ENCODE measurements at regions not wholly inside any gene's neighbourhood (a gene's known extent, or its start where the extent isn't known, plus 50 kb on each side); places are given as distances from the start of the nearest gene placed in this dataset.

GRCh38 chr14:100402631-100403030 is 79.5 kb downstream of the SLC25A47 start:
- Mint-ChIP-seq H3K4me1 (peaks cover 28% of the 10 kb centered on the region), H3K9me3 (no peaks in the 10 kb centered on the region), H3K36me3 (ENCODE audit: low read depth) (no peaks in the 10 kb centered on the region)

GRCh38 chr14:100403105-100403504 is 80.0 kb downstream of the SLC25A47 start:
- Mint-ChIP-seq H3K27me3 (no peaks in the 10 kb centered on the region), H3K4me3 (no peak overlapping the region), H3K36me3 (ENCODE audit: low read depth) (no peaks in the 10 kb centered on the region), H3K27ac (no peak overlapping the region), H3K9me3 (no peaks in the 10 kb centered on the region), H3K4me1 (peaks cover 32% of the 10 kb centered on the region)
- ChIA-PET CTCF (interaction anchor here (0.8 to 1.2 kb wide), 2 partner anchors 16 to 243 kb away, joined by 3 read pairs; no protein-coding TSS in a partner anchor), POLR2A (no interaction called here)
- DNase-seq = no peak

More at GRCh38 chr14:100402631-100403030, 79.5 kb downstream of the SLC25A47 start:
- Mint-ChIP-seq H3K27me3 (no peaks in the 10 kb centered on the region), H3K4me3 (no peak overlapping the region), H3K27ac (no peak overlapping the region)
- POLR2A ChIA-PET = no interaction called here
- no peak for DNase-seq
- CTCF ChIA-PET = interaction anchor here (0.8 to 1.2 kb wide), 3 partner anchors 15 to 243 kb away, joined by 3 read pairs; no protein-coding TSS in a partner anchor

- ChIA-PET CTCF (no interaction called here), POLR2A (no interaction called here)
- H3K4me3 Mint-ChIP-seq = no peak overlapping the region
- no peak overlapping the region for H3K27ac Mint-ChIP-seq
- no peaks in the 10 kb centered on the region for H3K27me3 Mint-ChIP-seq
- H3K4me1 Mint-ChIP-seq = peaks cover 33% of the 10 kb centered on the region
- DNase-seq = no peak
- no peaks in the 10 kb centered on the region for H3K9me3 Mint-ChIP-seq
- no peaks in the 10 kb centered on the region for H3K36me3 Mint-ChIP-seq (ENCODE audit: low read depth)
These were observed 80.7 kb downstream of the SLC25A47 start for GRCh38 chr14:100403802-100404365.

GRCh38 chr14:100404419-100404818 is 81.3 kb downstream of the SLC25A47 start:
- no peaks in the 10 kb centered on the region for H3K36me3 Mint-ChIP-seq (ENCODE audit: low read depth)
- H3K27me3 Mint-ChIP-seq = no peaks in the 10 kb centered on the region
- DNase-seq = no peak
- H3K4me3 Mint-ChIP-seq = no peak overlapping the region
- H3K9me3 Mint-ChIP-seq = no peaks in the 10 kb centered on the region
- no peak overlapping the region for H3K27ac Mint-ChIP-seq
- peaks cover 33% of the 10 kb centered on the region for H3K4me1 Mint-ChIP-seq
- POLR2A ChIA-PET = no interaction called here
- CTCF ChIA-PET = no interaction called here

GRCh38 chr14:100405760-100406455 is 82.8 kb downstream of the SLC25A47 start:
- ChIA-PET POLR2A (interaction anchor here (0.6 kb wide), 1 partner anchor 127 kb away, joined by 3 read pairs; no protein-coding TSS in a partner anchor), CTCF (interaction anchor here (1.2 to 1.5 kb wide), 2 partner anchors 19 to 21 kb away, joined by 3 to 6 read pairs; no protein-coding TSS in a partner anchor)

GRCh38 chr14:100406505-100407131 is 83.5 kb downstream of the SLC25A47 start:
- no peaks in the 10 kb centered on the region for H3K27me3 Mint-ChIP-seq
- no peaks in the 10 kb centered on the region for H3K36me3 Mint-ChIP-seq (ENCODE audit: low read depth)
- POLR2A ChIA-PET = interaction anchor here (0.6 to 1.8 kb wide), 2 partner anchors 30 to 126 kb away, joined by 3 to 4 read pairs; partner anchors contain the start of gene WDR25
- peak overlapping the region; percentile 76 for H3K27ac Mint-ChIP-seq
- no peak overlapping the region for H3K4me3 Mint-ChIP-seq
- CTCF ChIA-PET = interaction anchor here (1.4 to 1.5 kb wide), 4 partner anchors 21 to 247 kb away, joined by 3 to 6 read pairs (median 4); no protein-coding TSS in a partner anchor
- H3K9me3 Mint-ChIP-seq = no peaks in the 10 kb centered on the region
- DNase-seq = peak; percentile 70
- H3K4me1 Mint-ChIP-seq = peaks cover 33% of the 10 kb centered on the region

More at GRCh38 chr14:100405760-100406455, 82.8 kb downstream of the SLC25A47 start:
- H3K27me3 Mint-ChIP-seq = no peaks in the 10 kb centered on the region
- no peaks in the 10 kb centered on the region for H3K36me3 Mint-ChIP-seq (ENCODE audit: low read depth)
- no peak for DNase-seq
- H3K4me1 Mint-ChIP-seq = peaks cover 33% of the 10 kb centered on the region
- H3K4me3 Mint-ChIP-seq = no peak overlapping the region
- peak overlapping the region; percentile 76 for H3K27ac Mint-ChIP-seq
- no peaks in the 10 kb centered on the region for H3K9me3 Mint-ChIP-seq

GRCh38 chr14:100407376-100408102 is 84.4 kb downstream of the SLC25A47 start:
- ChIA-PET CTCF (interaction anchor here (1.4 to 1.5 kb wide), 4 partner anchors 22 to 246 kb away, joined by 3 to 6 read pairs (median 4); no protein-coding TSS in a partner anchor), POLR2A (interaction anchor here (1.8 kb wide), 1 partner anchor 31 kb away, joined by 4 read pairs; the partner anchor contains the start of gene WDR25)
- H3K36me3 Mint-ChIP-seq (ENCODE audit: low read depth) = no peaks in the 10 kb centered on the region
- H3K27me3 Mint-ChIP-seq = no peaks in the 10 kb centered on the region
- no peak for DNase-seq
- H3K27ac Mint-ChIP-seq = peak overlapping the region; percentile 64
- no peaks in the 10 kb centered on the region for H3K9me3 Mint-ChIP-seq
- no peak overlapping the region for H3K4me3 Mint-ChIP-seq
- peaks cover 33% of the 10 kb centered on the region for H3K4me1 Mint-ChIP-seq

GRCh38 chr14:100408350-100409002 is 85.3 kb downstream of the SLC25A47 start:
- Mint-ChIP-seq H3K27ac (no peak overlapping the region), H3K36me3 (ENCODE audit: low read depth) (no peaks in the 10 kb centered on the region), H3K27me3 (no peaks in the 10 kb centered on the region), H3K4me3 (no peak overlapping the region), H3K9me3 (no peaks in the 10 kb centered on the region), H3K4me1 (peaks cover 33% of the 10 kb centered on the region)
- POLR2A ChIA-PET = interaction anchor here (0.9 to 1.8 kb wide), 2 partner anchors 32 to 129 kb away, joined by 3 to 4 read pairs; partner anchors contain the start of gene WDR25
- no peak for DNase-seq
- CTCF ChIA-PET = interaction anchor here (0.8 to 1.2 kb wide), 3 partner anchors 13 to 237 kb away, joined by 3 to 4 read pairs (median 4); no protein-coding TSS in a partner anchor

- ChIA-PET POLR2A (interaction anchor here (0.9 kb wide), 1 partner anchor 129 kb away, joined by 3 read pairs; no protein-coding TSS in a partner anchor), CTCF (interaction anchor here (0.8 to 1.2 kb wide), 3 partner anchors 13 to 237 kb away, joined by 3 to 4 read pairs (median 4); no protein-coding TSS in a partner anchor)
- no peaks in the 10 kb centered on the region for H3K9me3 Mint-ChIP-seq
- no peak for DNase-seq
- no peaks in the 10 kb centered on the region for H3K36me3 Mint-ChIP-seq (ENCODE audit: low read depth)
- no peak overlapping the region for H3K27ac Mint-ChIP-seq
- no peaks in the 10 kb centered on the region for H3K27me3 Mint-ChIP-seq
- peaks cover 33% of the 10 kb centered on the region for H3K4me1 Mint-ChIP-seq
- no peak overlapping the region for H3K4me3 Mint-ChIP-seq
These were observed 85.8 kb downstream of the SLC25A47 start for GRCh38 chr14:100409003-100409360.

GRCh38 chr14:100409651-100410050 is 86.5 kb downstream of the SLC25A47 start:
- no peak for DNase-seq
- H3K27me3 Mint-ChIP-seq = no peaks in the 10 kb centered on the region
- H3K4me1 Mint-ChIP-seq = peaks cover 31% of the 10 kb centered on the region
- H3K36me3 Mint-ChIP-seq (ENCODE audit: low read depth) = no peaks in the 10 kb centered on the region
- H3K4me3 Mint-ChIP-seq = no peak overlapping the region
- H3K9me3 Mint-ChIP-seq = no peaks in the 10 kb centered on the region
- CTCF ChIA-PET = interaction anchor here (0.9 to 1.2 kb wide), 3 partner anchors 24 to 236 kb away, joined by 3 to 4 read pairs (median 3); no protein-coding TSS in a partner anchor
- POLR2A ChIA-PET = no interaction called here
- no peak overlapping the region for H3K27ac Mint-ChIP-seq

GRCh38 chr14:100410056-100410565 is 87.0 kb downstream of the SLC25A47 start:
- Mint-ChIP-seq H3K4me3 (no peak overlapping the region), H3K4me1 (peaks cover 28% of the 10 kb centered on the region), H3K36me3 (ENCODE audit: low read depth) (no peaks in the 10 kb centered on the region), H3K27ac (no peak overlapping the region), H3K9me3 (no peaks in the 10 kb centered on the region), H3K27me3 (no peaks in the 10 kb centered on the region)
- DNase-seq = no peak
- CTCF ChIA-PET = interaction anchor here (0.9 to 1.1 kb wide), 3 partner anchors 30 to 244 kb away, joined by 3 to 6 read pairs (median 3); no protein-coding TSS in a partner anchor
- POLR2A ChIA-PET = no interaction called here

- Mint-ChIP-seq H3K9me3 (no peaks in the 10 kb centered on the region), H3K27me3 (no peaks in the 10 kb centered on the region), H3K4me1 (no peaks in the 10 kb centered on the region), H3K4me3 (no peak overlapping the region), H3K36me3 (ENCODE audit: low read depth) (no peaks in the 10 kb centered on the region), H3K27ac (no peak overlapping the region)
- ChIA-PET POLR2A (no interaction called here), CTCF (interaction anchor here (0.7 kb wide), 1 partner anchor 47 kb away, joined by 3 read pairs; no protein-coding TSS in a partner anchor)
- DNase-seq = no peak
These were observed 90.6 kb downstream of the SLC25A47 start for GRCh38 chr14:100413699-100414098.
